Mammary epithelial cell (primary cell): ENCODE measurements at regions not wholly inside any gene's neighbourhood (a gene's known extent, or its start where the extent isn't known, plus 50 kb on each side); places are given as distances from the start of the nearest gene placed in this dataset.

Experiments
- EZH2 ChIP-seq: IDR thresholded peaks from 2 replicates; pipeline ENCODE4 v1.6.1; 2012; ENCODE audit warnings: low read length, inconsistent platforms, borderline replicate concordance
- TF ChIP-seq, protein P1 (sequence below), 2 donors: IDR thresholded peaks in 1 of 2; conservative IDR thresholded peaks in 1 of 2; 2 replicates each; pipeline ENCODE4 v1.5.1; 2011 to 2012; ENCODE audit warnings: inconsistent platforms in 2 of 2, low read length in 2 of 2, mild to moderate bottlenecking in 2 of 2, control low read depth in 1 of 2, low read depth in 1 of 2; ENCODE audit not compliant: insufficient read depth in 1 of 2; ENCODE audit errors: extremely low read depth in 1 of 2

DNA sequence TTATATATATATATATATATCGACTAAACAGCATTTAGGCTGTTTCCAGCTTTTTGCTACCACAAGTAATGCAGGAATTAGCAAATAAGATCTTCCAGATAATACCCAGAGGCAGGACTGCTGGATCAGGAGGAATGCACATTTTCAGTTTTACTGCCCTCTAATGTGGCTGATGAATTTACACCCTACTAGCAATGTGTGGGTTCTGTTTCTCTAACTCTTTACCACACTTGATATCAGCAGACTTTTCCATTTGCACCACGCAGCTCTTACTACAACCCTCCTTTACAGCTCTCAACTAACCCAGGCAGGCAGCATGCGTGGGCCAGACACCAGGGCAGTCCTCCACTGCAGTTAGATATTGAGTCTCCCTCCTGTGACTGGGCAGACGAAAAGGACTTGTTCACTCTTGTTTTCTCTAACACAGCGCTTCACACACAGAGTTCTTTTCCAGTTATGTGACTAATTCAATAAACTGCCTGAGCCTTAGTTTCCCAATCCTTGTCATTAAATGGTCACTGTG, 67.7 kb downstream of the IGLL5 start:
- TF ChIP-seq, protein P1, sequence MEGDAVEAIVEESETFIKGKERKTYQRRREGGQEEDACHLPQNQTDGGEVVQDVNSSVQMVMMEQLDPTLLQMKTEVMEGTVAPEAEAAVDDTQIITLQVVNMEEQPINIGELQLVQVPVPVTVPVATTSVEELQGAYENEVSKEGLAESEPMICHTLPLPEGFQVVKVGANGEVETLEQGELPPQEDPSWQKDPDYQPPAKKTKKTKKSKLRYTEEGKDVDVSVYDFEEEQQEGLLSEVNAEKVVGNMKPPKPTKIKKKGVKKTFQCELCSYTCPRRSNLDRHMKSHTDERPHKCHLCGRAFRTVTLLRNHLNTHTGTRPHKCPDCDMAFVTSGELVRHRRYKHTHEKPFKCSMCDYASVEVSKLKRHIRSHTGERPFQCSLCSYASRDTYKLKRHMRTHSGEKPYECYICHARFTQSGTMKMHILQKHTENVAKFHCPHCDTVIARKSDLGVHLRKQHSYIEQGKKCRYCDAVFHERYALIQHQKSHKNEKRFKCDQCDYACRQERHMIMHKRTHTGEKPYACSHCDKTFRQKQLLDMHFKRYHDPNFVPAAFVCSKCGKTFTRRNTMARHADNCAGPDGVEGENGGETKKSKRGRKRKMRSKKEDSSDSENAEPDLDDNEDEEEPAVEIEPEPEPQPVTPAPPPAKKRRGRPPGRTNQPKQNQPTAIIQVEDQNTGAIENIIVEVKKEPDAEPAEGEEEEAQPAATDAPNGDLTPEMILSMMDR (conservative IDR thresholded peaks at IDR 0.05 in 1 of 2, IDR thresholded peaks at IDR 0.05 in 1 of 2; ENCODE audit: extremely low read depth in 1 of 2, insufficient read depth in 1 of 2, low read depth in 1 of 2, low read length in 2 of 2) = peak in 1 of 2 donors; percentile 5
- TF ChIP-seq EZH2 = no peak
